ENCODE measurements at regions not wholly inside any gene's neighbourhood (a gene's known extent, or its start where the extent isn't known, plus 50 kb on each side); places are given as distances from the start of the nearest gene placed in this dataset.
"Not testable (repeated sequence)": the region's sequence is repeated elsewhere in the genome, so short reads cannot be mapped to it uniquely, and the experiment has no call there.

DNA sequence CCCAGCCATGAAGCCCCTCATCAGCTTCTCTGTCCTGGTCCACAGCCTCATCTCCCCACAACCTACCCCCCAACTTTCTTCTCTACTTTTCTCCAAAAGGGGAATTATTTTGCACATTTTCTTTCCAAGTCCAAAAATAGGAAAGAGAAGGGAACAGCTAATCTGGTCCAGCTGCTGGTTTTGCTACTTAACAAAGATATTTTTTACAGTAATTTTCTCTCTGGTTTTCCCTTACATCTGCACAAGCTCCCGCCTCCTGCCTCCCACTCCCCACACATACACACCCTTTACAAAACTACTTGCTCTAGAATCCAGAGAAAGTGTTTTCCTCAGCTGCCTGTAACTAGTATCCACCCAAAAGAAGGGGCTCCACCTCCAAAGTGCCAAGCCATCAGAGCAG lies 177.2 kb downstream of the POLR2M start:
- no peak for DNase-seq

- no peak for DNase-seq
These were observed 178.4 kb downstream of the POLR2M start for GRCh38 chr15:57884936-57885335.

DNA sequence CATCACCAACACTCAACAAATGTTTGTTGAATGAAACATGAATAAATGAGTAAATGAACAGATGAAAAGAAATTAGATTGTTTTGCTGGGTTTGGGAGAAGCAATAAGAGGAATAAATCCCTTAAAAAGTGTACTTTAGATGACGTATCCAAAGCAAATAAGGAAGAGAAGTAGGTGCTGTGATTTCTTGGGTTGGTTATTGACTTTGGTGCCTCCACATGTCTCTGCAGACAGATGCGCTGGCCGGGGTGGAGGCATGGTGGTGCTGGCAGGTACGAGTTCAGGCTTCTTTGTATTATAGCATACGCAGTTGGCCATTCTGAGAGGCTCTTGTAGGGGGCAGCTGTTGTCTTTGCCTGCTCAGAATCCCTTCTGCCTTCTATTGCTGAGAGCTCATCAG lies 178.9 kb downstream of the POLR2M start:
- DNase-seq: no peak

- DNase-seq: no peak
These were observed 177.7 kb downstream of the ALDH1A2 start for GRCh38 chr15:57887825-57888224.

- no peak for DNase-seq
These were observed 175.2 kb downstream of the ALDH1A2 start for GRCh38 chr15:57890351-57890750.

GRCh38 chr15:57890878-57891277 lies 174.6 kb downstream of the ALDH1A2 start:
- no peak for DNase-seq

DNA sequence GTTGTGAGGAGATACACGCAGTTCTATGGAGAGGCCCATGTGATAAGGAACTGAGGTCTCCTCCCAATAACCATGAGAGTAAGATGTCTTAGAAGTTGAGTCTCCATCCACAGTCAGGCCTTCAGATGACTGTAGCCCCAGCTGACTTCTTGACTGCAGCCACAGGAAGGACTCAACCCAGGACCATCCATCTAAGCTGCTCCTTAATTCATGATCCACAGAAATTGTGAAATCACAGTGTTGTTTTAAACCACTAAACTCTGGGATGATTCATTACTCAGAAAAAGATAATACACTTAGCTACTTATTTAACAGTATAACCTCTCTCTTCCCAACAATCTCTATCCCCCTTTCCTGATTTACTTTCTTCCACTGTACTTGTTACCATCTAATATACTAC lies 173.3 kb downstream of the ALDH1A2 start:
- DNase-seq: no peak

- no peak for DNase-seq
These were observed 172.5 kb downstream of the ALDH1A2 start for GRCh38 chr15:57893040-57893439.

GRCh38 chr15:57895291-57895690 lies 170.2 kb downstream of the ALDH1A2 start:
- no peak for DNase-seq

GRCh38 chr15:57896114-57896513 lies 169.4 kb downstream of the ALDH1A2 start:
- no peak for DNase-seq

DNA sequence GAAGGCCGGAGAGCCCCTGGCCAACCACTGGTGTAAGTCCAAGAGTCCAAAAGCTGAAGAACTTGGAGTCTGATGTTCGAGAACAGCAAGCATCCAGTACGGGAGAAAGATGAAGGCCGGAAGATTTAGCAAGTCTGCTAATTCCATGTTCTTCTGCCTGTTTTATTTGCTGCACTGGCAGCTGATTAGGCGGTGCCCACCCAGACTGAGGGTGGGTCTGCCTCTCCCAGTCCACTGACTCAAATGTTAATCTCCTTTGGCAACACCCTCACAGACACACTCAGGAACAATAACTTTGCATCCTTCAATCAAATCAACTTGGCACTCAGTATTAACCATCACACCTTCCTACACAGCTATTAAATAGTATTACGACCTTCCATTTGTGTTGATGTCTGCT lies 168.6 kb downstream of the ALDH1A2 start:
- not testable (repeated sequence) for DNase-seq

DNA sequence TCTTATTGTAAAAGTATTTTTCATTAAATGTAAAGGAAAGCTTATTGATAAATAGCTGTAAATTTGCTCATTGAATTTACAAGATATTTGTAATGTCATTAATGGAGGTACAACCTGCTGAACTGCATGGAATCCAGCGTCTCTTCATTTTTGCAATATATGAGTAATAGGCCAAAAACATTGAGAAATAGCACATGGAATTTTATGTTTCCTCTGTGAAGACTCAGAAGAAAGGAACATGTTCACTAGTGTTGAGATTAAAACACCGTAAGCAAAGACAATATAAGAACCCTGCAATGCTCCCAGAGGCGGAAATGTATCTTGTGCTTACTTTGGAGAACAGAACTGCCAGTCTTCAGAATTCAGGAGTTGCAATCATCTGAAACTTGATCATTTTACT lies 167.6 kb downstream of the ALDH1A2 start:
- no peak for DNase-seq

GRCh38 chr15:57902155-57902554 lies 163.4 kb downstream of the ALDH1A2 start:
- peak; percentile 46 for DNase-seq

Data from dermis blood vessel endothelial cell (primary cell).